HS-5 (cell line): ENCODE measurements at regions not wholly inside any gene's neighbourhood (a gene's known extent, or its start where the extent isn't known, plus 50 kb on each side); places are given as distances from the start of the nearest gene placed in this dataset.
A peak's percentile ranks its signal among the peaks of the same experiment; 100 is the strongest.
"Not testable (repeated sequence)": the region's sequence is repeated elsewhere in the genome, so short reads cannot be mapped to it uniquely, and the experiment has no call there.

ENCODE experiments used
- DNase-seq: peaks from one replicate; pipeline ENCODE4 v3.0.0-alpha.2; 2012; ENCODE audit warnings: low read depth

DNA sequence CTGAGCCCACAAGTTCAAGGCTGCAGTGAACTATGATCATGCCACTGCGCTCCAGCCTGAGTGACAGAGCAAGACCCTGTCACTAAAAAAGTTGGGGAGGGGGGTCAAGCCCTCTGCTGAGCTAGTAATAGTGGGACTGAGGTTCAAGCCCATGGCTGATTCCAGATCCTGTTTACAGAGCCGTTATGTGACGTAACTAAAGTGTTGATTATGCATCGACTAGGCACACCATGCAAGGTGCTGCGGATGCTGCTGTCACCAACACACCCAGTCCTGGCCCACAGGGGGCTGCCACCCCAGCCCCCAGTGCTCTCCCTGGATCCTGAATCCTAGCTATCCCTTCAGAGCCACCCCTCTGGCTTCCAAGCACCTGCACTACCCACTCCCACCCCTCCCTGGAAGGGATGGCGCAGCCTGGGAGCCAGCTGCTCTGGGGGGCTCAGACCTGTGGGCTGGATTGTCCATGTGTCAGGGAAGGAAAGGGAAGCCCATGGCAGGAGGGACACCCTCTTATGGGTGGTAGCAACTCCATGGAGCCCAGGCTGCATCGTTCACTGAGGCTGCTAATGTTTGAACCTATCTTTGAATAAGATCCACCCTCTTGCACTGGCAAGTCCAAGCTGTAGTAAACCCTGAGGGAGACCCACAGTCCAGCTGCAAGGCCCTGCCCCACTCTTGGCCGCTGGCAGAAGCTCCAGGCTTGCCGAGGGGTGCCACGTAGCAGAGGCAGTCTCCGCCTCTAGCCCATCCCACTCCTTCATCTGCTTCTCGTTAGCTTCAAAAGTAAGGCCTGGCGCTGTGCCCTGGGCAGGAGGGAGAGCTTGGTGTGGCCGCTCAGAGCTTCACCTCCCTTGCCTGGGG, 95.0 kb downstream of the SNX5 start:
- peak; percentile 18 for DNase-seq

- no peak for DNase-seq
Measured at GRCh38 chr20:17872959-17873358, 95.6 kb downstream of the SNX5 start.

- DNase-seq = no peak
Measured at GRCh38 chr20:17872434-17872833, 96.2 kb downstream of the SNX5 start.

- no peak for DNase-seq
Measured at GRCh38 chr20:17871886-17872285, 96.7 kb downstream of the SNX5 start.

GRCh38 chr20:17871181-17871580, 97.4 kb downstream of the SNX5 start:
- DNase-seq = no peak

- no peak for DNase-seq
Measured at GRCh38 chr20:17870086-17870740, 98.4 kb downstream of the SNX5 start.

DNA sequence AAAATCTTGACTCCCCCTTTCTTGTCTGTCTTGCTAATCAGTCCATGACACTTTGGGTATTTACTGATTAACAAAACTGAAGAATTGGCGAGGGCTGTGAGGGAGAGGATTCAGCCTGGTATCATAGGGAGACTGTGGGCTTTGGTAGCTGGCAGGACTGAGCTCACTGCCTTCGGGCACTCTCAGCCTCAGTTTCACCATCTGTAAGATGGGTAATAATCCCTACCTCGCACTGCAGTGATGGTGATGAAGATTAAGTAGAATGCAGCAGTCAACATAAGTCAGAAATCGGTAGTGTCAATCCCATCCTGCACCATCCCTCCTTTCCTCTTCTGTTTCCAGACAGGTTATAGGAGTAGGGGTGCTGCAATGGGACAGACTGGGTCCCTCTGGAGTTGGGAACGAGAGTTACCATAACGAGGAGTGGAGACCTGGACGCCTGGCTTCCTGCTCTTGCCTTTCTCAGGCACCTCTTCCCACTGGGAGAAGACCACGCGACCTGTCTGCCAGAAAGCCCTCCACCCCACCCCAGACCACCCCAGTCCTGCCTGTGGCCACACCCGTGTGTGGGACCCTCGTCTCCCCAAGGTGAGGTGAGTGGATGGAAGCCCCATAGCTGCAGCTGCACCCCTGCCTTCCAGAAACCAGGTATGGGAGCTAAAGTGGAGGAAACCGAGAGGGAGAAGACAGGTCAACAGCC, 99.1 kb downstream of the SNX5 start:
- DNase-seq = no peak

DNA sequence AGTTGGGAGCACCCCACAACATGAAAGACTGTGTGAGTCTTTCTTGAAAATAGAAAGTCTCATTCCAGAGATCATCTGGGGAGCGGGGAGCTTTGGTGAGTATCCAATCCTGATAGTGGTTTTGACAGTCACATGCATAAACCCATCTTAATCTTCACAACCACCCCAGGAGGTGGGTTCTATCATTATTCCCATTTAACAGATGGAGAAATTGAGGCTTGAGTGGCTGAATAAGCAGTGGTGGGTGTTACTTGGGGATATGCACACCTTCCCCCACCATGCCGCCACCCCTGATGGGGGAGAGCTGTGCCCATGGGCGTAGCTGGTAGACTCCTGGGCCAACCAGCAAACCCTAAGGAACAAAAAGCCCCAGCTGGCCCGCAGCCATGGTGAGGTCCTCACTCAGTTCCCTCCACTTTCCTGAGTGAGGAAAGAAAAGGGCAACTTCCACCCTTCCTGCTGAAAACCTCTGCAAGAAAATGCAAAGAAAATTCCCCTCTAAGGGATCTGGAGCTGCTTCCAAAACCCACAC, 99.8 kb downstream of the SNX5 start:
- DNase-seq = no peak

DNA sequence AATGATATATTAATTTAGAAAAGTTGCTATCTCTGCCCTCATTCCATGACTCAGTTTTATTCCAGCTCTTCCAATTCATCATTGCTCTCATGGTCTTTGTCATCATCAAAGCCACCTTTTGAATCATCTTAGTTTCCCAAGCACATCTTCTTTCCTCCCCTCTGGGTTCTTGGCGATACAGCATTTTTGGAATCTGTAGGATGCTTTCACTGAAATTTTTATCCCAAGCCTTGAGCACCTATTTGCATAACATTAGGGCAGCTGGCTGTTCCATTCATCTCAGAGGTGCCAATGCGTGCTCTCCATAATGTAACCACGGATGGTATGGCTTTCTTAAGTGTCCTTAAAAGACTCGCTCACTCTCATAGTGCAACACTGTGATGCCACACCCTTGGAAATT, 100.4 kb downstream of the SNX5 start:
- no peak for DNase-seq

GRCh38 chr20:17867131-17867925, 101.3 kb downstream of the SNX5 start:
- DNase-seq = no peak

DNA sequence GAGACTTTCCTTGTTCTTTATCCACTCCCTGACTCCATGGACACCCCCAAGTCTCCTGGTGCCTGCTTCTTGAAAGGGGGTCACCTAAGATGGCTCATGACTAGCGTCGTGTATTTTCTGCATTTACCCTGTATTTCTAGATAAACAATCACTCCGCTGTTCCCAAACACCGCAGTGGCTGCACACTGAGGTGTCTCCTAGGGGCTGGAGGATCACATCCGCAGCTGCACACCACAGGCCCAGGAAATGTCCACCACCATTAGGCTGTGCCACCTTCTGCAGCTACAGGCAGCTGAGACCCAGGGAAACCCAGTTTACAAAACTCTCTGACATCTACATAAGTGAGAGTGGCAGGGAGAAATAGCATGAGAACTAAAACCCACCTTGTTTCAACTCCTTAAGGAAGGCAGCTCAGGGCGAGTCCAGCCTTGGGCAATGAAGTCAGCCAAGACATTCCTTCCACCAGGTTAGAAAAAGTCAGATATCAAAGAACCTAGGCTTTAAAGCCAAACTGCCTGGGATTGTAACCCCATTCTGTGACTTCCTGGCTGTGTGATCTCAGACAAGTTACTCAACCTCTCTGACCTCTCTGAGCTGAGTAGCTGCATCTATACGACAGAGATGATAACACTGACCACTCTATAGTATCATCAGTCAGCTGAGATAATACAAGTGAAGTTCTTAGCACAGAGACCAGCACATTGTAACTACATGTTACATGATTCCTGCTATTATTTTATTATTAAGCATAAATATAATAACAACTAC, 102.2 kb downstream of the SNX5 start:
- no peak for DNase-seq

- DNase-seq = no peak
Measured at GRCh38 chr20:17863577-17864292, 104.9 kb downstream of the SNX5 start.

GRCh38 chr20:17863209-17863576, 105.4 kb downstream of the SNX5 start:
- no peak for DNase-seq

- DNase-seq = no peak
Measured at GRCh38 chr20:17862171-17862570, 106.4 kb downstream of the SNX5 start.

DNA sequence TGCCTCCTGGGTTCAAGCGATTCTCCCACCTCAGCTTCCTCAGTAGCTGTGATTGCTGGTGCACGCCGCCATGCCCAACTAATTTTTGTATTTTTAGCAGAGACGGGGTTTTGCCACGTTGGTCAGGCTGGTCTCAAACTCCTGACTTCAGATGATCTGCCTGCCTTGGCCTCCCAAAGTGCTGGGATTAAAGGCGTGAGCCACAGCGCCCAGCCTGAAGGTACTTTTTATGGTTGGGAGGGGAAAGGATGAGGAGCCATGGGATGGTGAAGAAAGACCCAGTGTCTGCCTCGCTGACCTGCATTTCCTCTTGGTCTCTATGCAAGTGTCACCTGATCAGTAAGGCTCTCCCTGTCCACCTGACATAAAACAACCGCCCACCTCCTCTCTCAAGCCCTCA, 107.0 kb downstream of the SNX5 start:
- DNase-seq = not testable (repeated sequence)

GRCh38 chr20:17860301-17861197, 108.0 kb downstream of the SNX5 start:
- no peak for DNase-seq

GRCh38 chr20:17859616-17860232, 108.9 kb downstream of the SNX5 start:
- no peak for DNase-seq

DNA sequence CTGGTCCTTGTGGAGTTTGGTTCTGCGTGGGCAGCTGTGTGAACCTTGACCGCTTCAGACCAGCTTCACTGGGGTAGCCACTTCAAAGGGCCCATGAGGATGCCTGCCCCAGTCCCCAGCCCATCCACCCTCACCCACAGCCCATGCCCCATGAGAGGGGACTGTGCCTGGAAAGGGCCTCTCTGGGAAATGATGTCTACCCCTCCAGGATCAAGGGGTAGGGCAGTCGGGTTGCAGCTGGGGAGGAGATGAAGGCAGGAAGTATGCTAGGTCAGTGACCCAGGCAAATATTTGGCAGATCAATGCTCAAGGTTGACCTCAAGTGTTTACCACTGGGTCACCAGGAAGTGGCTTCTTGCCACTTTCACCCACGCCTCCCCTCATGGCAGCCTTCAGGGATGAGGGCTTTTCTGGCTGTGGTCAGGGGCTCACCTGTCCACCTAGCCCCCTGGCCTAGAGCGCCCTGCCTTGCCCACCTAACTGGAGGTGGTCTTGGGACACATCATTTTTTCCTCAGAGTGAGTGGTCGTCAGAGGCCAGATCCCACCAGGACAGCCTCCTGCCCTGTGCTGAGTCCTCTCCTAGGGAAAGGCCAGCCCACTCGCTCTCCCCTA, 109.5 kb downstream of the SNX5 start:
- no peak for DNase-seq
